ENCODE measurements at regions not wholly inside any gene's neighbourhood (a gene's known extent, or its start where the extent isn't known, plus 50 kb on each side); places are given as distances from the start of the nearest gene placed in this dataset.
"Not testable (repeated sequence)": the region's sequence is repeated elsewhere in the genome, so short reads cannot be mapped to it uniquely, and the experiment has no call there.

- H3K27ac ChIP-seq = no peak overlapping the region
- TF ChIP-seq CTCF (IDR thresholded peaks at IDR 0.05) = no peak
- no peak for TF ChIP-seq ZFX (IDR thresholded peaks at IDR 0.05; ENCODE audit: borderline replicate concordance)
These were observed 547.0 kb downstream of the STIM2 start for GRCh38 chr4:27407616-27408015.

- H3K27ac ChIP-seq = no peak overlapping the region
These were observed 552.0 kb downstream of the STIM2 start for GRCh38 chr4:27412613-27413012.

GRCh38 chr4:27414887-27415731 lies 554.5 kb downstream of the STIM2 start:
- peak overlapping the region; percentile 64 for H3K27ac ChIP-seq
- TF ChIP-seq CTCF (IDR thresholded peaks at IDR 0.05) (no peak), ZFX (IDR thresholded peaks at IDR 0.05; ENCODE audit: borderline replicate concordance) (no peak)

More at GRCh38 chr4:27412613-27413012, 552.0 kb downstream of the STIM2 start:
- no peak for TF ChIP-seq ZFX (IDR thresholded peaks at IDR 0.05; ENCODE audit: borderline replicate concordance)
- peak; percentile 26; the same call in 1 of the 2 replicates for TF ChIP-seq CTCF (IDR thresholded peaks at IDR 0.05)

GRCh38 chr4:27428661-27429060 lies 568.0 kb downstream of the STIM2 start:
- H3K27ac ChIP-seq = no peak overlapping the region
- no peak for TF ChIP-seq ZFX (IDR thresholded peaks at IDR 0.05; ENCODE audit: borderline replicate concordance)
- no peak for TF ChIP-seq CTCF (IDR thresholded peaks at IDR 0.05)

GRCh38 chr4:27429364-27429871 lies 568.8 kb downstream of the STIM2 start:
- TF ChIP-seq ZFX (IDR thresholded peaks at IDR 0.05; ENCODE audit: borderline replicate concordance) = no peak
- TF ChIP-seq CTCF (IDR thresholded peaks at IDR 0.05) = no peak
- H3K27ac ChIP-seq = no peak overlapping the region

GRCh38 chr4:27442146-27442545 lies 581.5 kb downstream of the STIM2 start:
- H3K27ac ChIP-seq = no peak overlapping the region
- no peak for TF ChIP-seq ZFX (IDR thresholded peaks at IDR 0.05; ENCODE audit: borderline replicate concordance)

- H3K27ac ChIP-seq = not testable (repeated sequence)
These were observed 582.0 kb downstream of the STIM2 start for GRCh38 chr4:27442661-27443060.

- TF ChIP-seq ZFX (IDR thresholded peaks at IDR 0.05; ENCODE audit: borderline replicate concordance) (no peak), CTCF (IDR thresholded peaks at IDR 0.05) (no peak)
- no peak overlapping the region for H3K27ac ChIP-seq
These were observed 603.2 kb downstream of the STIM2 start for GRCh38 chr4:27463816-27464215.
